Lung microvascular endothelial cell (primary cell): ENCODE measurements at regions not wholly inside any gene's neighbourhood (a gene's known extent, or its start where the extent isn't known, plus 50 kb on each side); places are given as distances from the start of the nearest gene placed in this dataset.

Source experiments
- DNase-seq, 2 donors: peaks; one replicate each; pipeline versions ENCODE4 v3.0.0 to v3.0.0-alpha.2; 2010; ENCODE audit warnings: low read depth in 2 of 2

DNA sequence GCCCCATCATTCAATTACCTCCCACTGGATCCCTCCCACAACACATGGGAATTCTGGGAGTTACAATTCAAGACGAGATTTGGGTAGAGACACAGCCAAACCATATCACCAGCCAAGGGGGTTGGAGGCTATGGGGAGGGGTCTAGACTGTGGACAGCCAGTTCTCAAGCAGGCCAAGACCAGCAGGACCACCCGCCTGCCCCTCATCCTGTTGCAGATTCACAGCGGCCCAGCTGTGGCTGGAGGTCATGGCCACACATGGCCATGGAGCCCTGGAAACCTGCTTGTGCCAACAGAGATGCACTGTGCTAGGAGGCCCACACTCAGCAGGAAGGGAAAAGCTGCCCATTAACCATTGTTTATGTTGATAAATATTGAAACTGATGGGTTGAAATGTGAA is 240.5 kb downstream of the TTLL2 start:
- DNase-seq = peak in 1 of 2 donors; percentile 11

DNA sequence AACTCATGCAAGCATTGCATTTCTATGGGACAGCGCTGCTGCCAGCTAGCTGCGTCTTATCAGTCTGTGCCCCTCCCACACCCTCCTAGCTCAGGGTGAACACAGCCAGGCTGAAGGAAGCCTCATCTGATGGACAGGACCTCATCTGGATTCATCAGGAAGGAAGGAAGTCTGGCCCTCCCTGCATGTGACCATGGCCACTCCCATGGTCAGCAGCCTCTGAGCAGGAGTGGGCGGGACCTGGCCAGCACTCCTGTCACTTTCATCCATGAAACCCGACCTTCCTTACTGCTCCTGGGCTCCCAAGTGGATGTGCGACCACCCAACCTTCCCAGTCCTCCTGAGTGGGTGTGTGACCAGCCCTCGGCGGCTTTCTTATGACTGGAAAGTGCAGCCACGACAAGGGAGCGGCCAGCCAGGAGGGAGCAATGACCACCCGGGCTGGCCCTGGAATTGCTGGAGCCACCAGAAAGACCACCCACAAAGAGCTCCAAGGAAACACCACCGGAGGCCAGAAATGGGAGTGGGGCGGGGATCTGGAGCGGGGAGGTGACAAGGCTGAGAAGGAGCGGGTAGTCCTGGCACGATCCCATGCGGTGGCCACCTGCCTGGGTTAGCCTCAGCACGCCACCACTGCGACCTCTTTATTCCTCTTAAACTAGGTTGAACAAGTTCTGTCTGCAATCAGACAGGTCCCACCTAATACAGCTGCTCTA is 241.2 kb downstream of the TTLL2 start:
- DNase-seq = peak; percentile 53 to 79

DNA sequence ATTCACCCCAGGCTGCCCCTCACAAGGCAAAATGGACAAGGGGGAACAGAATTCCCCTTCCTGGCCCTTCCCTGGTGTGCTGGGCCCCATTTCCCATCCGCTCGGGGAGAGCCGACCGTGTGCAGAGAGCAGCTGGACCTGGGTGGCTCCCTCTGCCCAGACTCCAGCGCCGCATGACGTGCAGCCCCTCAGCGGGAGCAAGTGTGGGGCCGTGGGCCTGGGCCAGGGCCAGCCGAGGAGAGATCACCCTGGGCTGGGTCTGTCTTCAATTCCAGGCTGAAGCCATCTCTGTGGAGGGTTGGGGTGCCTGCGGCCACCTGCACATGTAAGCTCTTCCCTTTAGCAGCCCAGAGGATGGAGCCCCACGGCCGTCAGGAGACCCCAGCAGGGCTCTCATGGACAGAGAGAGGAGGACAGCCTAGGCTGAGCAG is 241.8 kb downstream of the TTLL2 start:
- no peak for DNase-seq

DNA sequence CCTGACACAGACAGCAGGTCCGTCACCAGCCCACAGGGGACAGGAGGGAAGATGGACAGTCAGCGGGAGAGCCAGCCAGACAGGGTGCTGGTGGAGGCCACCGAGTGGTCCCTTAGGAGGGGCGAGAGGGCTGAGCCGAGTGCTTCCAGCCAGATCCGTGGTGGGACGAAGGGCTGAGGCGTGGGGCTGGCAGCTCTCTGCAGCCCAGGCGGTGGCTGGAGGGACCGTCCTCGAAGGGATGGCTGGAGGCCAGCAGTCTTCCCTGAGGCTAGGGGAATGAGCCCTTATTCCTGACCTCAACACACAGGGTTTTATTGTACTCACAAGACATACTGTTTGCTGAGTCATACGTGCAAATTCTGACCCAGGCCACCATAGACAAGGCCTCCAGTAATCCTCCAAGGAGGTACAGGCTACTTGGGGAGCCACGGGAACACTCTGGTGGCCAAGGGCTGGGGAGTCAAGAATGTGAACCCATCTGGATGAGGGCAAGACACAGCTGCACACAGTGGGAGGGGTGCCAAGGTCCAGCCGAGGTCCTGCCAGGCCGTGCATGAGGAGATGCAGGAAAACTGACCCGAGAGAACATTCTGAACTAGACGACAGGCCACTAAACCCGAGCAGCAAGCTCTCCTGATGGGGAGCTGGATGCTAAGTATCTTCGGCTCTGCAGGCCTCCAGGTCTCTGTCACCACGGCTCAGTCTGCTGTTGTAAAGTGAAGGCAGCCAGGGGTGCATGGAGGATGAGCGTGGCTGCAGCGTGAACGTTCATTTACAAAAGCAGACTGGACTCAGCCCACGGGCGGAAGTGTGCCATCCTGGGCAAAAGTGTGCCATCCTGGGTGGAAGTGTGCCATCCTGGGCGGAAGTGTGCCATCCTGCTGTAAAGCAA is 242.5 kb downstream of the TTLL2 start:
- no peak for DNase-seq

DNA sequence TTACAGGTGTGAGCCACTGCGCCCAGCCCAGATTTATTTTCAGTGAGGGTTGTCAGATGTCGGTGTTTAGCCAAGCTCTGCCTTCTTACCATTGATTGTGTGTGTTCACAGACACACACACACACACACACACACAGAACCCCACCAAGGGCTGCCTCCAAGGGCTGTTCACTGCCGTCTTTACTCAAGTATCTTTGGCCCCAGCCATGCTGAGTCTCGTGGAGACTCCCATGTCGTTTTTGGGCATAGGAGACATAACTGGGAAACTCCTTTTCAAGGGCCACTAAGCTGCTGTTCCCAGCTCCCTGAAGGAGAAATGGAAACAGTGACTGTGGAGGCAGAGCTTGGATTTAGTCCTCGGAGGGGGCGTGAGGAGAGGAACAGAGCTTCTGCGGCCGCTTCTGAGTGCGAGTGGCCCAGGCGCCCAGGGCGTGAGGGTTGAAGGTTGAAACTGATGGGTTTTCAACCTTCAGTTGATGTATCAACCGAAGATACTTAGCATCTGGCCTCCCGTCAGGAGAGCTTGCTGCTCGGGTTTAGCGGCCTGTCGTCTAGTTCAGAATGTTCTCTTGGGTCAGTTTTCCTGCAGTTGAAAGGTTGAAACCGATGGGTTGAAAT is 243.6 kb downstream of the TTLL2 start:
- no peak for DNase-seq

DNA sequence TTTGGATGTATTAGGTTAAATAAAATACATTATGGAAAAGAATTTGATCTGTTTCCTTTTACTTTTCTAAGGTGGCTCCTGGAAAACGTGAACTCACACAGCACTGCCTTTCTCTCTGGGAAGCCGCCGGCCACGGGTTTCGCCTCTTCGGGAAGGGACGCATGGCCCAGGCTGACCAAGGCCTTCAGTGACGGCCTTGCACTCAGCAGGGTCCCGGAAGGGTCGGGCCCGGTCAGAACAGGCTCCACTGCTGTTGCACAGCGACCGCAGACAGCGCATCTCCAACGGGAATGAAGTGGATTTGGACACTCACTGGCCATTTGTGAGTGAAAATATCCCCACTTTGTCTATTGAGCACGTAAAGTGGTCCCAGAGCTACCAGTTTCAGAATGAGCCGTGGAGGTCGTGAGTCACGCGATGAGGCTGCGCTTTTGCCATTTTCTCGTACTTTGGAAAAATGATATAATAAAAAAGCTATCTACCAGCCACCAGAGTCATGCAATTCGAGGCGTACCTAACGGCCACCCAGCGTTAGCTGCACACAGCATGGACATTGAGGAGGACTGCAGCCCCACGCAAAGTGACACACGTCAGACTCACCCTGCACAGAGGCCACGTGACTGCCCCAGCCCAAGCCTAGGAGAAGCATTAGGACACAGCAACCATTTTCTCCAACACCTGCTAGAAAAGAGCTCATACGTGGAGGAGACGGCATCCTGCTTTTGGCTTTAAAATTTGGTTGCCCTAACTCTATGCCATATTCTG is 244.3 kb downstream of the TTLL2 start:
- no peak for DNase-seq

DNA sequence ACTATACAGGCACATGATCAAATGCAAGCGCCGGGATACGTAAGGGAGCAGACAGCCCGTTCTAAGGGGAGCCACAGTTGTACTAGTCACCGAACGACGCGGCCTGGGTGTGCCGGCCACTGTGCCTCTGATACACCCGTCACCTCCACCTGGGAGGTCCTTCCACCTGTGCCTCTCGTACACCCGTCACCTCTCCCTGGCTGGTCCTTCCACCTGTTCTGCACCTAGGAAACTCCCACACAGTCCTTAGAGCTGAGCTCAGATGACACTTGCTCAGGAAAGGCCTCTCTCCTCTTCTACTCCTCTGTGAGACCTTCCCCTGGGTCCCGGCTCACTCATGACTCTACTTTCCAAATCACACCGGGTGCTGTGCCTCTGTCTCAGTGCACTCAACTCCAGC is 245.0 kb downstream of the TTLL2 start:
- DNase-seq = no peak

DNA sequence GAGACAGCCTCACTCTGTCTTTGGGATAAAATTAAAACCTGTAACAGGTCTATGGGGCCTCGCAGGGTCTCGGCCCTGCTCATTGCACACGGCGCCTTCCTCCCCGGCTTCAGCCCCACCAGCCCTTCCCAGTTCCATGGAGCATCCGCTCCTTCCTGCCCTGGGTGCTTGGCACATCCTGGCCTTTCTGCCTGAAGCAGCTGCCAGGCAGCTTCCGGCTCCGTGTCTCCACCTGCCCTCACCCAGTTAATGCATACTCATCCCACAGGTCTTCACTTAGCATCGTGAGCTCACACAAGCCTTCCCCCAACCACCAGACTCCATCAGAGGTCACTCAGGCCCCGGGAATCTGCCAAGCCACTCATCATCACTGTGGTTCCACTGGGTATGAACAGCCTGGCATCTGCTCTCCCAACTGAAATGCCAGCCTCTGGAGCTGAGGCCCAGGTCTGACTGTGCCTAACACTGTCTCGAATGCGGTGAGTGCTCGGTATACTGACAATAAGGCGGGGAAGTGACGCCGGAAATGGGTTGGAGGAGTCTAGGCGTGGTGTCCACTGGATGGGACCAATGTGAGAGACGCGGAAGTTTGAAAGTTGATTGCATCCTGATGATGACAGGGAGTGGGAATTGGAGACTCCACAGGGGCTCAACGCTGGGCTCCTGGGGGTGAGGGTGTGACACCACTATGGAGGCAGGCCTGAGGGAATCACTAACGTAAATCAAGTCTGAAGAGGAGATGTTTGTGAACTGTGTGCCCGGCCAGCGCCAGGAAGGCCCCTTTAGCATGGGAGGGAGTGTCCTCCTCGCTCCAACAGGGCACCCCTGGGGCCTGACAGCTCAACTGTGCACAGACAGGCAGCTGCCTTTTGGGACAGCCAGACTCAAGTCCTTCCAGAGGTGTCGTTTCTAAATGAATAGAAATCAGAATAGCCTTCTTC is 245.8 kb downstream of the TTLL2 start:
- DNase-seq = no peak

DNA sequence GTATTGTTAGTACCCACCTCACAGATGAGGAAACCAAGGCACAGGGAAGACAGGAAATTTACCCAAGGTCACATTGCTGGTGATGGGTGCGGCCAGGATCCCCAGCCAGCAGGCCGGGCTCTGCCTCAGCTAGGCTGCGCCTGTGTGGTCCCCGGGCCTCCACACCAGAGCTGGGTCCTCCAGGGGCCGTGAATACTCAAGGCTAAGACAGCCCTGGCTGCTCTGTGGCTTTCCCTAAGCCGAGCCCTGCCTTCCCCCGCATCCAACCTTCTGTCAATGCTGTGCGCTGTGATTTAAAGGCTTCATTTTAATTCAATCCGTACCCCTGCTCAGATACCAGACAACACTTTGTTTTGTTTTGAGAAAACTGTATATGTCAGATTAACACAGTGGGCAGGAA is 246.7 kb downstream of the TTLL2 start:
- no peak for DNase-seq

DNA sequence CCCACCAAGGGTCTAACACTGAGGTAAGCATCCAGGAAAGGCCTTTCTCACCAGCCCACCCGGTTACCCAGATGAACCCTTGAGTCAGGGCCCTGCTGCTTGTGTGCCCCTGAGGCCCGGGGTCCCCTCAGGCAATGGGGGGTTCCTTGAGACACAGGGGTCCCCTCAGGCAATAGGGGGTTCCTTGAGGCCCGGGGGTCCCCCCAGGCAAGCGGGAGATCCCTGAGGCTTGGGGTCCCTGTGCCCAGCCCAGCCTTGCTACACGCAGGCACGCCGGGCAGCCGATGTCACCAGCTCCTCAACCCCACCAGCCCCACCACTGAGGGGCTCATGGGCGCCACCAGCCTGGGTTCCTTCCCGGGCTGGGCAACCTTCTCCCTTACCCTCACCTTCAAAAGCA is 247.2 kb downstream of the TTLL2 start:
- DNase-seq = no peak

DNA sequence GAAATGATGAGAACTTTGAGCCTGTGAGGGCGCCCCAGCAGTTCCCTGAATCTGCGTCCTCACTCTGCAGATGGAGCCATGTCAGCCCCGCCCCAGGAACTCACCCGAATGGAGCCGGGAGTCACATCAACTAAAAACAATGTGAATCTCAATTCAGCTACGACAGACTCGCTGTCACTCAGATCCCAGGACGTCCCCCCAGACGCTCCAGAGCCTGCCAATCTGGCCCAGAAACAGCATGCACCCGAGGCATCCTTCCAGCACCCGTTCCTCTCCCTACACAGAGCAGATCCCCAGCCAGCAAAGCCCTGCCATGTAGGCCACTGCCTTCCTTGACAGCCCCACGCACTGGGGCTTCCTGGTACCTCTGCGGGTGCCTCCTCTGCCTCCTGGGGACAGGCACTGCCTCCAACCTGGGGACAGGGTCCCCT is 248.0 kb downstream of the TTLL2 start:
- DNase-seq = no peak

DNA sequence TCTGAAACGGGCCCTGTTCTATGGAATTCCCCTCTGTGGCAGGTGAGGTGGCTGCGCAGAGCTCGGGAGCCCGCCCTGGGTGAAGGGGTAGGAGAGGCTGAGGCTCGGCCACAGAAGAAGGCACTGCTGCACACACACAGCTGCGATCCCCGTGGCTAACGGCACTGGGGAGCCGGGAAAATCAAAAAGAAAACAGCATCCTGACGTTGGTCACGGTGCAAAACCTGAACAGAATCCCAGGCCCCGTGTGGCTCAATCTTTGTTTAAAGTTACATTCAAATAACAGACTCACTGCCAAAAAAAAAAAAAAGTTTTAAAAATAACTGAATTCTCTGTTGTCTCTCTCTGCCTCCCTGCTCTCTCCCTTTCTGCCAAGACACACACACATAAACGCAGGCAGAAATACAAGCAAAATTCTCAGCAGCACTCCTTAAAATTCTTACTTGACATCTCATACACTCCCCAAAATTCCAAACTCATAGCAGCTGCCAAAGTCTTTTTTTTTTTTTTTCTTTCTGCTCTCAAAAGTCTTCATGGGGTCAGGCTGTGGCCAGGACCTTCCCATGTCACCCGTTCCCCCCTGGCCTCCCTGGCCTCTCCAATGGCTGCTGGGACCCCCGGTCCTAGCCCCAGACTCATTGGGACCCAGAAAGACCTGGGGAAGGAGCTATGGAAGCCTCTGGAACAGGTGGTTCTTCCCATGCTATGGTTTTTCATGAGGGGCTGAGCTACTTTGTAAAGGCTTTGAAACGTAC is 248.8 kb downstream of the TTLL2 start:
- DNase-seq = no peak

DNA sequence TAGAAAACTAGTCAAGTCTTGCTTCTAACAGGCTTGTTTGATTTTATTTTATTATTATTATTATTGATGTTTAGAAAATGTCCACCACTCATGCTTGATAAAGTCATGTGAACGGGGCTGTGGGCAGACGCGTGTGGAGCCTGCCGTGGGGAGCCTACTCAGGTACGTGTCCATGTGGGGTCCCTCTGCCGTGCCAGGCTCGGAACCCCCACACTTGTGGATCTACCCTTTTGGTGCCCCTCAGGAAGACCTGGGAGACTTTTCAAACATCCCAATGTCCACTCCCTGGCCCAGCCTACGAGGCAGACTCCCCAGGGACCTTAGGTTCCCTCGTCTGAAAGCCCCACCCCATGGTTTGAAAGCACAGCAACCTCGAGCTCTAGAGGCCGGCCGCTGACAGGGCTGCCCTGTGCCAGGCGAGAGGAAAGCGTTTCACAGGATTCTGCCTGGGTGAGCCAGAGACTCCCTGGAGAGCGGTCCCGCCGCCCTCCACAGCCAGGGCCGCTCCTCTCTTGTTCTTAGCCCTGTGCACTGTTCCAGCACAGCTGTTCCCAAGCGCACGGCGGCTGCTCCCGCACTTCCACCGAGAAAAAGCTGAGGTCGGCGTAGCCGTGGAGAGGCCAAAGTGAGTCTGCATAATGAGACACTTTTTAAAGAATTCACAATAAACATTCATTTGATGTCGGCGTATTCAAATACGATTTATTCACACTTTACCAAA is 249.7 kb downstream of the TTLL2 start:
- DNase-seq = no peak

DNA sequence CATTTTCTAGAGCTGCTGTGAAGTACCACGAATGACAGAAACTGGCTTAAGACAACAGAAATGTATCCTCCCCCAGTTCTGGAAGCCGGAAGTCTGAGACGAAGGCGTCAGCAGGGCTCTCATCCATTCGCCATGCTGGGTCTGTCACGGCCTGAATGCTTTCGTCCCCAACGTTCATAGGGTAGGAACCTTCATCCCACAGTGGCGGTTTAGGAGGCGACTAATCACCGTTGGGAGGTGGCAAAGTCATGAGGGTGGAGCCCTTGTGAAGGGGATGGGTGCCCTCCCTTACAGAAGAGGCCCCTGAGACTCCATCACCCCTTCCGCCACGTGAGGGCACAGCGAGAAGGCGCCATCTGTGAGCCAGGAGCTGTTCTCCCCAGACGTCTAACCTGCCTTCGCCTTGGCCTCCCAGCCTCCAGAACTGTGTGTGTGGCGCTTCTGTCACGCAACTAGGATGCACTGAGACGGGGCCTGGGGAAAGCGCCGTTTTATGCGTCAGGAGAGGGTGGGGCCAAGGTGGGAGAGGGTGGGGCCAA is 250.3 kb downstream of the TTLL2 start:
- DNase-seq = no peak

DNA sequence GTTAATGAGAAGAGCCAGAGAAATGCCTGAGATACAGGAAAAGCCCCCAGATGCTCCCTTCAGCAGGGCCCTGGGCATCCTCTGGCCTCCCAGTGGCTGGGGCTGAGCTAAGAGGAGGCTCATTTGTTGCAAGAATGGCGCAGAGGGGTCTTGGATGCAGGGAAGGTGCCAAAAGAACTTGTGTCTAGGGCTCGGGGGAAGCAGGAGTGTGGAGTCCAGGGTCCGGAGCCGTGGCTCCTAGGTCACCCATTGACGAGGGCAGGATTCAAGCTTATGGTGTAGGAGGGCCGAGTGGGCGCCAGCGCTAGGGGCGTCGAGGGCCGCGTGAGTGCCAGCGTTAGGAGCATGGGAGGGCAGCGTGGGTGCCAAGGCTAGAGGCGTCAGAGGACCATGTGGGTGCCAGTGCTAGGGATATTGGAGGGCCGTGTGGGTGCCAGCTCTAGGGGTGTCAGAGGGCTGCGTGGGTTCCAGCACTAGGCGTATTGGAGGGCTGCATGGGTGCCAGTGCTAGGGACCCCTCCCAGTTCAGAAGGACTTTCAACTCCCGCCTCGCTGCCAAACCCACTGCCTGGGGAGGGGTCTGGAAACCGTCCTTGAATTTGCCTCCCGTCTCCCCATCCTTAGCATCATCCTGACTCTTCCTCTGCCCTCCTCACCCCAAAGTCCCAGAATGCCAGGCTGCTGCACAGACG is 250.5 kb upstream of the AFDN start:
- DNase-seq = no peak

DNA sequence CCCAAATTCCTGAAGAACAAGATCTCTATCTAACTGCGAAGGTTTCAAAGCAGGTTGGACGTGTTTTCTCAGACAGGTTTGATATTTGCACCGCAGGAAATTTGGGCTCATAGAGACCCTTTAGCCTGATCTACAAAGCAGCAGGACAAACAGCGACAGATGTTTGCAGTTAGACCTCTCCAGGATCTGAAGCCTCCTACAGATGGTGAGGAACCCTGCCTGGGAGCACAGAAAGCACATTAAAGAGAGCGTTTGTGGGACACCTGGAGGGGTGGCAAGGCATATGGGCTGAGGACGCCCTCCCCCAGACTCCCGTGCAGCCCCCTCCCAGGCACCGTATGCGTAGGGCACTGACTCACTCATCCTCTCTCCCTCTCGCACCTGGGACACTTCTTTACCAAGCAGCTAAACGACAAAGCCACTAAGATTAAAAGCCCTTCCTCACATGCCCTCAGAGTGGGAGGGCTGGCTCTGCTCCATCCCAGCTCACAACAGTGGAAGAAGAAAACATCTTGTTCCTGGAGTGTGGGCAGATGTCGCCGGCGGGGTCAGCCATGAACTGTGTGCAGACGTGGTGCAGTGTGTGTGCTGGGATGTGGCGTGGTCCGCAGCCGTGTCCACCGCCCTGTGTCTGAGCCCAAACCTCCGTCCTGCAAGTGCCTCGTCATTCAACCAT is 249.7 kb upstream of the AFDN start:
- DNase-seq = no peak

DNA sequence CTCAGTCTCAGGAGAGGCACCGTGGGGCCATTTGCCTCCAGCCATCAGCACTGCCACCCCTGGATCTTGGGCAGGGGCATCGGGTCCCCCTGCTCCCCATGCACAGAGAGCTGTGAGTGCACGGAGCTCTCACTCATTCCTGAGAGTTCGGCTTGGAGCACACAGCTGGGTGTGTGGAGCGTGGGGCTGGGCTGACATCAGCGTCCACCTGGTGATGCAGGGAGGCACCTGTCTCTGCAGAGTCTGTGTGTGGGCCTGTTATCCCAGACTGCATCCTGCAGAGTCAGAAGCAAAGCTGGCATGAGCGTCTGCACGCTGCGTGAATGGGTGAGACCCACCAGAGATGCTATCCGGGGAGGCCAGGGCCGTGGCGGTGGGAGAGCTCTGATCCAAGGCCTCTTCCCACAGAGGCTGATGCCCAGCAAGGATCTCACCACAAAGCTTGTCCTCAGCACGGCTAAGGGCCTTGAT is 248.8 kb upstream of the AFDN start:
- DNase-seq = no peak
